ENCODE measurements at regions not wholly inside any gene's neighbourhood (a gene's known extent, or its start where the extent isn't known, plus 50 kb on each side); places are given as distances from the start of the nearest gene placed in this dataset.
"Not testable (repeated sequence)": the region's sequence is repeated elsewhere in the genome, so short reads cannot be mapped to it uniquely, and the experiment has no call there.

- no peak for DNase-seq (ENCODE audit: low read depth)
Observed at GRCh38 chr20:39773380-39774000, 811.3 kb downstream of the DHX35 start.

DNA sequence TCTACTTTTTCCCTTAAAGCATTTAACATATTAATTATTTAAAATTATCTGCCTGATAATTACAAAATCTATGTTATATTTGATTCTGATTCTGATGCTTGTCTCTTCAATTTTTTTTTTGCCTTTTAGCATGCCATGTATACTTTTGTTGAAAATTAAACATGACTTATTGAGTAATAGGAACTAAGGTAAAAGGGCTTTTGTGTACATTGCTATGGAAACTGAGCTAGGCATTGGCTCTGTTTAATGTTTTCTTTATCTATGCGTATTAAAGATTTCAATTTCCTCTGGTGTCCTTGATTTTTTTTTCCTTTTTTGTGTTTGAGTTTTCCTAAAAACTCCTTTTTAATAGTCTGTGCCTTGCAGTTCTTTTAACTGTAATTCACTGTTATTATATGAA, 805.2 kb downstream of the DHX35 start:
- no peak for DNase-seq (ENCODE audit: low read depth)

- DNase-seq (ENCODE audit: low read depth): no peak
Observed at GRCh38 chr20:39766333-39766732, 804.2 kb downstream of the DHX35 start.

DNA sequence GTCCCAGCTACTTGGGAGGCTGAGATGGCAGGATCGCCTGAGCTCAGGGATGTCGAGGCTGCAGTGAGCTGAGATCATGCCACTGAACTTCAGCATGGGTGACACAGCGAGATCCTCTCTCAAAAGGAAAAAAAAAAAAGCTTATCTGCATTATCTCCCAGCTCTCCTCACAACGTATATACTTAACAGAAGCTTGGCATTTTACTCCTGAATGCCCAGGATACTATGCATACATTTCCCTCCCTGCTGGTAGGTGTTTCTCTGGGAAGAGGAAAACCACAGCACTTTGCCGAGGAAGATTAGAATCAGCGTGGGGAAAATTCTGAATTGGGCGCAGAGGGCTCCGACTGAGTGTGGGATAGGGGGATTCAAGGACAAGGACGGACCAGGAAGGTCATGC, 800.6 kb downstream of the DHX35 start:
- no peak for DNase-seq (ENCODE audit: low read depth)

DNA sequence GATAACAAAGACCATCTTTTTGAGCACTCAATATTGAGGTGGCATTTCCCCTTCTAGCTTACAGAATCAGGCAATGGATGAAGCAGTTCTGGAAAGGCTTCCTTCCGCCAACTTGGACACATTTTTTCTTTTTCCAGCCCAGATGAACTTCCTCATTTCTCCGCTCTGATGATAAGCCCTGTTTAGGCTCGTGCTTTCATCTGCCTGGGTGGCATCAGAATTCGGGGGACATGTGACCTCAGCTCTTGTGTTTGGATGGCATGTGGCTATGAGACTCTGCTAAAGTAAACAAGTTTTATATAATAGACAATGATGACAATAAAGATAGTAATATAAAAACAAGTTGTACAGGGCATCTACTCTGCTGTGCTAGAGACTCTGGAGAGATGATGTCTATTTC, 796.7 kb downstream of the DHX35 start:
- no peak for DNase-seq (ENCODE audit: low read depth)

DNA sequence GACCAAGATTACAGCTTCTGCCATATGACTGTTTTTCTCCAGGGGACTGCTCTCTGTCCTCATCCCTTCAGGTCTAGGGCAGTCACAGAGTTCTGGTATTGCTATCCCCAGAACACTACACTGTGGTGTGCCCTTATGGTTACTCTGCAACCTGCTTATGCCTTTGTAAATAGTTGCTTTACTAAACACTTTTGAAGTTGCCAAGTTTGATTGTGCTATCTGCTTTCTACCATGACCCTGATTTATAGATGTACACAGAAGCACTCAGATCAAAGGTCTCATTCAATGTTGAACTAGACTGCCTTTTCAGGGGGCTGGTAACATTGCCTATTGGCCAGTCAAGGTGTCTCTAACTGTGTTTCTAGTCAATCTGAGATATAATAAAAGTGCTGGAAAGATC, 794.7 kb downstream of the DHX35 start:
- no peak for DNase-seq (ENCODE audit: low read depth)

DNA sequence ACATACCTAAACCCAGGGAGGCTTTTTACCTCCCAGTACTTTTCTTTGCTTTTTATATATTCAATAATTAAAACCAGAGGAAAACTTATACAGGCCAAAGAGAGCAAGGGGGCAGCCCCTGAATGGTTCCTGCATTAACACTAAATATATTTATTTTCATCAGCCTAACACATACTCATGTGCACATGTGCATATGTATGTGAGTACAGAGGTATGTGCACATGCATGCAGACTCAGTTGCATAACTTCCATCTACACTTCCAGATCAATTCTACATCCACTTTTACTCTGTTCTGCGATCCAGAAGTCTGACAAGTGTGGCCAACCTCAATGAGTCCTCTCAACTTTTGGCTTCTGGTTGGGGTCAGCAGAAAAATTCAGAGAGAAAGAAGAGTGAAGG, 794.2 kb downstream of the DHX35 start:
- no peak for DNase-seq (ENCODE audit: low read depth)

DNA sequence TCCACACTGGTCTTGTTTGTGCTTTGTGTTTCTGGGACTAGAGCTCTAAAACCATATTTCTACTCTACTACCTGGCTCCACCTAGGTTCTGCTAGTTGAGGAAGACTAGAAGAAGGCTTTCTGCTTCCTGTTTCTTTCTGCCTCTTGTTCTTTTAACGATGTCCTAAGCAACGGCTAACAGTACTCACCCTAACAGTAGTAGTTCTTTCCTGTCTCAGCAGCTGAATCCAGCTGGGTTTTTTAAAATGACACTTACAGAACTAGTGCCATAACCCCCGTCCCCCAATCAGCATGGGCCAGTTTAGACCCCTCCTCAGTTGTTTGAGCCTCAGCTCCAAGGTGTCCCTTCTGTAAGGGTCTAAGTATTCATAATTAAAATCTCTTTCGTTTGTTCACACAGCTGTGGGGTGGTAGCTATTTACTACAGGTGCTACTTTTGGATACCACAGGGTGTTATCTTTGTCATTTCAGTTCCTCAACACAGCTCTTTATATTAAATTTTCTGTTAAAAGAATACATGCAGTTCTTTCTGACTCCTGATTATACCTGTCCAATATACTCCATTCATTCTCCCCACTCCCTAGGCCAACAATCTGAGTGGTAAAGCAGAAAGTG, 790.2 kb downstream of the DHX35 start:
- no peak for DNase-seq (ENCODE audit: low read depth)

DNA sequence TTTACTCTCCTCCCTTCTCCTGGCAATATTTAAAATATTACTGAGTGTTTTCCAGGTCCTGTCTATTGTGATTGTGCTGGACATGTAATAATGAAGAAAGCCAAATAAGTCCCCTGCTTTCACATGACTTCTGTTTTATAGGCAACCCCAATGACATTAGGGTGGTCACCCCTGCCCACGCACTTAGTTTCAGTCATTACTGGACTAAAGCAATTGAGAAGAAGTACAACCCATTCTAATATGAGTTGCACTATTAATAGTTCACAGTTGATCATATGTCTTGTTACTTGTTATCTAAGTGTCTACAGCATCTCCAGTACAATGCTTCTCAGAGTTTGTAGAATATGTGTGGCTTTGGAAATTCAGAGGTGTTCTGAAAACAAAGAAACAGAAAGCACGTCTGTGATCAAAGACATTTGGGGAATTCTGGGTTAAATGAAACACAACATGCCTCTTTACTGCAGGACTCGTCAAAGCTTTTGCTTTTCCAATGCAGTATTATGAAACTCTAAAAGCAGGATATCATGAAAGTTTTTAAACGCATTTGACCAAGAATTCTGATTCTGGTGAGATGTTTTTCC, 789.5 kb downstream of the DHX35 start:
- DNase-seq (ENCODE audit: low read depth): no peak

GRCh38 chr20:39745380-39745779, 783.2 kb downstream of the DHX35 start:
- no peak for DNase-seq (ENCODE audit: low read depth)

GRCh38 chr20:39738651-39739050, 776.5 kb downstream of the DHX35 start:
- DNase-seq (ENCODE audit: low read depth): no peak

DNA sequence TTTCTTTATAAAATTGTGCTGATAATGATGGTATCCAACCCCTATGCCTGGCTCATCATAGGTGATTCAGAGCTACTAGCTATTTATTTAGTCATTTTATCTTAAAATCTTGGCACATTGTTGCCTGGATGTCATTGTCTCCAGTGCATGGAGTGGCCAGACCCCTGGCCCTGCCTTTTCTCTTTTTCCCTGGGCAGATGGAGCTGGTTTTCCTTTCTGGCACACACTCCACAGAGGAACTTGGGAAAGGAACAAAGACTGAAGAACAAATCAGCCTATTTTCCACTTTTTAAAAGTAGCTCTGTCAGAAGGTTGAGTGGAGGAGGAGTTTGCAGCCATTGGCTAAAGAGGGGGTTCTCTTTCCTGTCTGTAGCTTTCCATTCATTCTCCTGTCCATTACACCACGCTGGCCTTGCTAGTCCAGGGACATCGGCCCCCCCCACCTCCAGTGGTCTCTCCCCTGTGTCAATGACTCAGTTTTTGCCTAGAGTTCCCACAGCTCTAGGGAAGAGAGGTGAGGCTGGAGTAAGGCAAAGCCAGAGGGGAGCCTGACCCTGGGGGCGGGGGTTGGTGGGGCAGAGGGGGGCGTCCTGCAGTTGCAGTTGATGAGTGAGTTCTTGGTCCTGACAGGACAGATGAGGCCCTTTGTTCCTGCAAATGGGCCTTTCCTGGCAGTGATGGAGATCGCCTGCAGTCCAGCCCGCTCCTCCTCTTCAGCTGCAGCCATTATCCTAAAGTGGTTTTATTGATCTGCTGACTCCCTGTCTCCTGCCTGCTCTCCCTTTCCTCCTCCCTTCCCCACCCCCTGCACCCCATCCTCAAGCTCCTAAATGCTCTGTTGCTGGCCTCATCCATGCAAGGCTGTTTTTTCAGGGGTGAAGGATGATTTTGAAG, 774.5 kb downstream of the DHX35 start:
- DNase-seq (ENCODE audit: low read depth): no peak

GRCh38 chr20:39725513-39725912, 763.4 kb downstream of the DHX35 start:
- not testable (repeated sequence) for DNase-seq (ENCODE audit: low read depth)

GRCh38 chr20:39719293-39719692, 757.1 kb downstream of the DHX35 start:
- DNase-seq (ENCODE audit: low read depth): no peak

DNA sequence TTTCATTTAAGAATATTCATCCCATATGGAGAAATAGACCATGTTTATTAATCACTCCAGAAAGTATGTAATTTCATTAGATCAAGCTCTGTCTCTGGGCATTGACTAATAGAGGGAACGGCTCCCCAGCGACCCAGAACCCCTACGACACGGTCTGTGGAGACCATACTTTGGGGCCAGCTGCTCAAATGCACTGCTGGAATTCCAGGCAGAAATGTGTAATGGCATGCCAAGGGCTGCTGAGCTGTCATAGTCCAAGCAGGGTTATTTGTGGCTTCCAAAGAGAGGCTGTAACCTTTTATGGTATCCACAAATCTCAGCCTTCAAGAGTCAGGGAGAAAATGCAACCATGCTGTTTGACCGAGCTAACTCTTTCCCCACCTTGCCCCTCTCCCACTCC, 755.8 kb downstream of the DHX35 start:
- DNase-seq (ENCODE audit: low read depth): no peak

- DNase-seq (ENCODE audit: low read depth): no peak
Observed at GRCh38 chr20:39716796-39717341, 754.7 kb downstream of the DHX35 start.

- no peak for DNase-seq (ENCODE audit: low read depth)
Observed at GRCh38 chr20:39713076-39713840, 751.1 kb downstream of the DHX35 start.

DNA sequence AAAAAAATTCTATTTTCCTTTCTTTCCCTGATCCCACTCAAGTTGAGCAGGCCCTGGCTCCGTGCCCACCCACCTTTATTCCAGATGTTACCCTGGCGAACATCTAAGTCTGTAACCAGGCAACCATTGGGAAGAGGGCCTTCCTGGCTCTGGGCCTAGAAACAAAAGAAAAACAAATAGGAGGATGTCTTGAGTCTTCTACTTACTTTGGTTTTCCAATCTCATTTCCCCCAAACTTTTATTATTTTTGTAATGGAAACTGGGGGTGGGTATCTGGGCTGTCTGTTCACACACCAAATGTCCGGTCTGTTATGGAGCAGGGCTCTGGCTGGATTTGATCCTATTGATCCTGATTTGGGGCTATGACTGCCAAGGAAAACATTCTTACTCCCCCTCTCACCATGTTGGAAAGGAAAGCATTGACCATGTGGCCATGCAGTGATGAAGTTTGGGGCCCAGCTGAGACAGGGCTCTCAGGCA, 744.1 kb downstream of the DHX35 start:
- no peak for DNase-seq (ENCODE audit: low read depth)

- DNase-seq (ENCODE audit: low read depth): no peak
Observed at GRCh38 chr20:39705032-39705431, 742.9 kb downstream of the DHX35 start.

DNA sequence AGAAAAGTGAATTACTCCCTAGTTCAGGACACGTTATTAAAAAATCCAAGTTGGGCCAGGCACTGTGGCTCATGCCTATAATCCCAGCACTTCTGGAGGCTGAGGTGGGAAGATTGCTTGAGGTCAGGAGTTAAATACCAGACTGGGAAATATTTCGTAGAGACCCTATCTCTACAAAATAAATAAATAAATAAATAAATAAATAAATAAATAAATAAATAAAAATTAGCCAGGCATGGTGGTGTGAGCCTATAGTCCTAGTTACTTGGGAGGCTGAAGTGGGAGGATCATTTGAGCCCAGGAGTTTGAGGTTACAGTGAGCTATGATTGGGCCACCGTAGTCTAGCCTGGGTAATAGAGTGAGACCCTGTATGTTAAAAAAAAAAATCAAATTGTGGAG, 741.2 kb downstream of the DHX35 start:
- not testable (repeated sequence) for DNase-seq (ENCODE audit: low read depth)

- DNase-seq (ENCODE audit: low read depth): no peak
Observed at GRCh38 chr20:39702701-39703349, 740.7 kb downstream of the DHX35 start.

Measured in CMK (cell line).